ENCODE measurements at regions not wholly inside any gene's neighbourhood (a gene's known extent, or its start where the extent isn't known, plus 50 kb on each side); places are given as distances from the start of the nearest gene placed in this dataset.

DNA sequence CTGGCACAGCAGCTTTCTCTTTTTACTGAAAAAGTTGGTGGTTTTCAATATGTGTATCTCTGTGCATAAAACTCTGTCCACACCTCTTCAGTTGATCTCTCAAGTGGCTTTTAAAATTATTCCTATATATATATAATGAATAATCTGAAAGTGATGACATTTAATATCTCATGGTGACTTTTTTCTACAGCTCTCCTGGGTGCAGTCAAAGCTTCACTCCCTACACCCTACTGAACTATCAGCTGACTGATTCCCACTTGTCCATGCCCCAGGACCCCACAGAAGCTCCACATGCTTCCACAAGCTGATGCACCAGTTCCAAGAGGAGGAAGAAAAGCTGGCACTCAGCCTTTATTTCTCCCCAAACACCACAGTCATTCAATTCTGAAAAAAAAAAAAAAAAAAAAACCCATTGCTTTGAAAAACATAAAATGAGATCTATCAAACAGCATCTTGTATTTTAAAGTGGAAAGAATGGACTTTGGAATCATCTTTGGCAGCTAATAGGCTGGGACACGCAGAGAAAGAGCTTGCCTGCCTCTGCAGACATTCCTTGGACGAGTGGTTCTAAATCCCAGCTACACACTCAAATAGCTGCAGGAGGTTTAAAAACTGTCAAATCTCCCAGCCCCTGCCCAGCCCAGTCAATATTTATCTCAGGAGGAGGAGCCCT, 75.3 kb upstream of the GDF10 start:
- Histone ChIP-seq H4K20me1 (ENCODE audit: insufficient read depth) (no peaks in the 10 kb centered on the region), H3K4me3 (IDR thresholded peaks at IDR 0.05; ENCODE audit: insufficient read depth, low read depth, low read length) (no peak overlapping the region), H3K4me2 (no peak overlapping the region), H3K27me3 (ENCODE audit: insufficient read depth, low read depth) (no peaks in the 10 kb centered on the region), H3K27ac (no peak overlapping the region), H3K36me3 (ENCODE audit: insufficient read depth) (no peaks in the 10 kb centered on the region), H3K4me1 (ENCODE audit: low read depth, poor library complexity, severe bottlenecking) (no peaks in the 10 kb centered on the region), H3K79me2 (ENCODE audit: insufficient read depth, low read depth) (no peaks in the 10 kb centered on the region), H2AFZ (ENCODE audit: low read depth) (no peak overlapping the region), H3K9ac (no peak overlapping the region)
- TF ChIP-seq, protein P1, sequence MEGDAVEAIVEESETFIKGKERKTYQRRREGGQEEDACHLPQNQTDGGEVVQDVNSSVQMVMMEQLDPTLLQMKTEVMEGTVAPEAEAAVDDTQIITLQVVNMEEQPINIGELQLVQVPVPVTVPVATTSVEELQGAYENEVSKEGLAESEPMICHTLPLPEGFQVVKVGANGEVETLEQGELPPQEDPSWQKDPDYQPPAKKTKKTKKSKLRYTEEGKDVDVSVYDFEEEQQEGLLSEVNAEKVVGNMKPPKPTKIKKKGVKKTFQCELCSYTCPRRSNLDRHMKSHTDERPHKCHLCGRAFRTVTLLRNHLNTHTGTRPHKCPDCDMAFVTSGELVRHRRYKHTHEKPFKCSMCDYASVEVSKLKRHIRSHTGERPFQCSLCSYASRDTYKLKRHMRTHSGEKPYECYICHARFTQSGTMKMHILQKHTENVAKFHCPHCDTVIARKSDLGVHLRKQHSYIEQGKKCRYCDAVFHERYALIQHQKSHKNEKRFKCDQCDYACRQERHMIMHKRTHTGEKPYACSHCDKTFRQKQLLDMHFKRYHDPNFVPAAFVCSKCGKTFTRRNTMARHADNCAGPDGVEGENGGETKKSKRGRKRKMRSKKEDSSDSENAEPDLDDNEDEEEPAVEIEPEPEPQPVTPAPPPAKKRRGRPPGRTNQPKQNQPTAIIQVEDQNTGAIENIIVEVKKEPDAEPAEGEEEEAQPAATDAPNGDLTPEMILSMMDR (conservative IDR thresholded peaks at IDR 0.05; ENCODE audit: low read depth, low read length), result no peak

DNA sequence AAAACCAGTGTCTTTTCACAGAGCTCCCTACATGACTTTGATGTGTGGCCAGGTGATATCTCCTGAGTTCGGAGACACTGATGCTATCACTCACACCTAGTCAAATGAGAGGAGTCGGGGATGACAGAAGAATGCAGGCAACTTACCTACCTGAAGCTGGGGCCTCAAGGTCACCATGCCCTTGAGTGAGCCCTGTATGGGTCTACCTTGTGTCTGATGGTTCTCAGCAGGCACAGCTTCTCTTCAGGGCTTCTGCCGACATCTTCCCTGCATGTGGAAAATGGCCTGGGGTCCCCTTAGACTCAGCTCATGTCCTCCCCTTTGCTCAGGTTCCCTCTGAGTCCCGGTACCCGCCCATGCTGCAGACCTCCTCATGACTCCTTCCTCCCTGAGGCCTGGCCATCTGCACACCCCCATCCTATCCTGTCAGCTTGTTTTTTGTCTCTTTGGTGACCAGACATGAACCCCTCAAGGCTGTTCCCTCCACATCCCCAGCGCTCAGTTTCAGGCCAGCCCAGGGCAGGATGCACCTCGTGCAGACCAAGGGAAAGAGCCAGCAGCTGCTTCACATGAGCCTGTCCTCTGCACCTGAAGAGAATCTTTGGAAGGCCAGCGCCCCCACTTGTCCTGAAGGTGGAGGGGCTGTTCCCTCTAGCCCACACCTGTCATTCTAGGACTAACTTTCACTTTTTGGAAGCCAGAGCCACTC, 74.6 kb upstream of the GDF10 start:
- Histone ChIP-seq H3K36me3 (ENCODE audit: insufficient read depth) (no peaks in the 10 kb centered on the region), H3K79me2 (ENCODE audit: insufficient read depth, low read depth) (no peaks in the 10 kb centered on the region), H3K9ac (no peak overlapping the region), H3K4me1 (ENCODE audit: low read depth, poor library complexity, severe bottlenecking) (no peaks in the 10 kb centered on the region), H3K27me3 (ENCODE audit: insufficient read depth, low read depth) (no peaks in the 10 kb centered on the region), H3K4me3 (IDR thresholded peaks at IDR 0.05; ENCODE audit: insufficient read depth, low read depth, low read length) (no peak overlapping the region), H3K27ac (no peak overlapping the region), H3K4me2 (no peak overlapping the region), H2AFZ (ENCODE audit: low read depth) (no peak overlapping the region), H4K20me1 (ENCODE audit: insufficient read depth) (no peaks in the 10 kb centered on the region)
- TF ChIP-seq, protein P1 (conservative IDR thresholded peaks at IDR 0.05; ENCODE audit: low read depth, low read length), result no peak

DNA sequence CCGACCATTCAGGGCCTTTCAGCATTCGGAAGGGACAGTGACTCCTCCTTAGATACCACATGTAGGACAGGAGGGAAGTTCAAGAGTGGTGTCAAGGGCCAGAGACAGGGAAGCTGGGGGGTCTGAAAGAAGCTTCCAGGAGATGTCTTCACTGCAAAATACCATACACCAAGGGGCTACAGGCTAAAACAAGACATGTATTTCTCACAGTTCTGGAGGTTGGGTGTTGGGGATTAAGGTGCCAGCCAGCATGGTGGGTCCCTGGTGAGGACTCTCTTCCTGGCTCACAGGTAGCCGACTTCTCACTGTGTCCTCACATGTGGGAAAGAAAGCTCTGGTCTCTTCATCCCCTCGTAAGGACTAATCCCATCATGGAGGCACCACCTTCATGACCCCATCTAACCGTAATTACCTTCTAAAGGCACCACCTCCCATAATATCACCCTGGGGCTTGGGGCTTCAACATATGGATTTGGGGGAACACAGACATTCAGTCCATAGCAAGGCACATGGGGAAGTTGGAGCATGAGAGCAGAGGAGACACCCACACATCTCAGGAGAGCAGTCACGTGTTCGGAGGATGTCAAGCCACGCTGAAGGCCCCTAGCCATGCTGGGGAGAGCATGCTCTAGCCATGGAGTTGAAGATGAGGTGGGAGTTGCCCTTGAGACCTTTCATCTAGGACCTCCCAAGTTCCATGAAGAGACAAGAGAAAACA, 73.9 kb upstream of the GDF10 start:
- TF ChIP-seq, protein P1 (conservative IDR thresholded peaks at IDR 0.05; ENCODE audit: low read depth, low read length), result no peak
- H3K27ac ChIP-seq, result no peak overlapping the region
- no peaks in the 10 kb centered on the region for H3K79me2 ChIP-seq (ENCODE audit: insufficient read depth, low read depth)
- no peak overlapping the region for H3K4me3 ChIP-seq (IDR thresholded peaks at IDR 0.05; ENCODE audit: insufficient read depth, low read depth, low read length)
- no peak overlapping the region for H2AFZ ChIP-seq (ENCODE audit: low read depth)
- H3K9ac ChIP-seq, result no peak overlapping the region
- no peaks in the 10 kb centered on the region for H4K20me1 ChIP-seq (ENCODE audit: insufficient read depth)
- no peak overlapping the region for H3K4me2 ChIP-seq
- no peaks in the 10 kb centered on the region for H3K27me3 ChIP-seq (ENCODE audit: insufficient read depth, low read depth)
- H3K4me1 ChIP-seq (ENCODE audit: low read depth, poor library complexity, severe bottlenecking), result no peaks in the 10 kb centered on the region
- H3K36me3 ChIP-seq (ENCODE audit: insufficient read depth), result no peaks in the 10 kb centered on the region

DNA sequence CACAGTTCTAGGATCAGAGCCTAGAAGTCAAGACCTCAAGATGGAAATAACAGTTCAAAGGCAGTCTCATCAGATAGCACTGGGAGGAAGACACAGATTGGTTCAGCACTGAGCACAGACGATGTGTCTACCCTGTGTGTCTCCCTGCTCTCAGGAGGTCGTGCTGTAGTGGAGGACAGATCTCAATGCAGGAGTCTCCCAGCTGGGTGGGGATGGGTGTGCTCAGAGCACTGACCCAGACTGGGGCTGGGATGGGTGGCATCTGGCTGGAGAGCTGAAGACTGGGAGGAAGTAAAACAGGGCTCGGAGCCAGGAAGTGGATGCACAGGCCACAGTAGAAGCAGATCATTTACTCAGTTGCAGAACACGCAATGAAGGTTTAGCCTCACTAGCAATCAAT, 69.5 kb upstream of the GDF10 start:
- Histone ChIP-seq H3K36me3 (ENCODE audit: insufficient read depth) (no peaks in the 10 kb centered on the region), H3K4me2 (no peak overlapping the region), H4K20me1 (ENCODE audit: insufficient read depth) (no peaks in the 10 kb centered on the region), H3K27me3 (ENCODE audit: insufficient read depth, low read depth) (no peaks in the 10 kb centered on the region), H3K79me2 (ENCODE audit: insufficient read depth, low read depth) (no peaks in the 10 kb centered on the region), H3K4me1 (ENCODE audit: low read depth, poor library complexity, severe bottlenecking) (no peaks in the 10 kb centered on the region), H2AFZ (ENCODE audit: low read depth) (no peak overlapping the region), H3K27ac (no peak overlapping the region), H3K4me3 (IDR thresholded peaks at IDR 0.05; ENCODE audit: insufficient read depth, low read depth, low read length) (no peak overlapping the region), H3K9ac (no peak overlapping the region)
- TF ChIP-seq, protein P1 (conservative IDR thresholded peaks at IDR 0.05; ENCODE audit: low read depth, low read length), result no peak
